GM12878 (cell line): ENCODE measurements at regions not wholly inside any gene's neighbourhood (a gene's known extent, or its start where the extent isn't known, plus 50 kb on each side); places are given as distances from the start of the nearest gene placed in this dataset.

Experiments
- ATAC-seq: fragments of 200-7000 bp; cut with Tn5 transposase; 3 replicates; pipeline ENCODE4 v1.9.1; 2020; ENCODE audit warnings: mild to moderate bottlenecking, moderate library complexity
- BruUV-seq: library from RNA; stranded (reverse); fragments of 400-500 nt; replicated peaks from 2 replicates; lab custom pipeline; 2021; lab: Mats Ljungman, UMichigan
- CTCF ChIA-PET: fragments of 300-600 bp; sonication (Branson Sonifier 250); formaldehyde crosslinking; extraction: SDS; loops from one replicate; lab custom pipeline; 2021; ENCODE audit warnings: inconsistent platforms; lab: Yijun Ruan, JAX
- POLR2A ChIA-PET: fragments of 350-600 bp; formaldehyde crosslinking; extraction: SDS; loops from one replicate; lab custom pipeline; 2021; ENCODE audit warnings: inconsistent platforms; lab: Charles Lee
- RAD21 ChIA-PET: fragments of 300-600 bp; sonication (Branson Sonifier 250); formaldehyde crosslinking; loops from one replicate; lab custom pipeline; 2023; ENCODE audit warnings: antibody characterized with exemption; ENCODE audit not compliant: unreplicated experiment; lab: Charles Lee
- SMC1A ChIA-PET: fragments of 300-600 bp; sonication (Branson Sonifier 250); formaldehyde crosslinking; loops from one replicate; lab custom pipeline; 2023; ENCODE audit not compliant: unreplicated experiment, uncharacterized antibody; lab: Charles Lee
- DNase-seq: peaks from one replicate; pipeline ENCODE4 v3.0.0-alpha.2; 2011; ENCODE audit warnings: low read depth, low spot score
- FAIRE-seq: peaks from 3 replicates; lab custom pipeline; 2011; peaks lifted over from hg19 to GRCh38; lab: Jason Lieb, UNC
- H2AFZ ChIP-seq: 2 replicates; pipeline ENCODE4 v1.6.0; 2011; ENCODE audit warnings: low read depth, low read length, control low read depth; ENCODE audit not compliant: control insufficient read depth
- H3K27ac ChIP-seq: 2 replicates; pipeline ENCODE4 v1.5.1; 2011; ENCODE audit warnings: control low read depth; ENCODE audit not compliant: control insufficient read depth, insufficient read depth
- H3K27me3 ChIP-seq, 2 experiments: replicated peaks in 1 of 2; 2 replicates each; pipeline versions ENCODE4 v1.6.0 to v1.6.1; 2011; ENCODE audit warnings: low read length in 1 of 2; ENCODE audit not compliant: control insufficient read depth in 2 of 2, insufficient read depth in 2 of 2
- H3K36me3 ChIP-seq, 2 experiments: 2 replicates each; pipeline ENCODE4 v1.5.1; 2011; ENCODE audit warnings: low read length in 1 of 2; ENCODE audit not compliant: control insufficient read depth in 2 of 2, insufficient read depth in 2 of 2
- H3K4me1 ChIP-seq: 2 replicates; pipeline ENCODE4 v1.6.1; 2011; ENCODE audit warnings: mild to moderate bottlenecking, low read length, moderate library complexity, mixed read lengths; ENCODE audit not compliant: control insufficient read depth, insufficient read depth
- H3K4me2 ChIP-seq: 2 replicates; pipeline ENCODE4 v1.6.0; 2011; ENCODE audit warnings: control low read depth; ENCODE audit not compliant: control insufficient read depth, insufficient read depth
- H3K4me3 ChIP-seq: fragments of 200-600 bp; sonication (generic); 2 replicates; pipeline ENCODE4 v1.5.1; 2016
- H3K79me2 ChIP-seq: 2 replicates; pipeline ENCODE4 v1.6.0; 2011; ENCODE audit warnings: low read length; ENCODE audit not compliant: control insufficient read depth, insufficient read depth
- H3K9ac ChIP-seq: 2 replicates; pipeline ENCODE4 v1.8.0; 2011; ENCODE audit warnings: low read length, control low read depth, mixed read lengths; ENCODE audit not compliant: control insufficient read depth, insufficient read depth
- H3K9me3 ChIP-seq: replicated peaks from 3 replicates; pipeline ENCODE4 v1.5.1; 2011; ENCODE audit warnings: mild to moderate bottlenecking, low read length; ENCODE audit not compliant: control insufficient read depth, insufficient read depth
- H4K20me1 ChIP-seq: 2 replicates; pipeline ENCODE4 v1.6.0; 2011; ENCODE audit not compliant: control insufficient read depth, insufficient read depth
- ASH2L ChIP-seq: fragments of 300-600, 200-600 bp; sonication (generic); IDR thresholded peaks from 2 replicates; pipeline ENCODE4 v1.6.1; 2017; ENCODE audit warnings: low read depth, mild to moderate bottlenecking, borderline replicate concordance
- BACH1 ChIP-seq: fragments of 450-650 bp; IDR thresholded peaks from 2 replicates; pipeline ENCODE4 v1.6.1; 2017; ENCODE audit warnings: mild to moderate bottlenecking, borderline replicate concordance
- BCL11A ChIP-seq: IDR thresholded peaks from 2 replicates; pipeline ENCODE4 v1.6.1; 2011; ENCODE audit warnings: low read depth, low read length
- BRCA1 ChIP-seq: IDR thresholded peaks from 2 replicates; pipeline ENCODE4 v1.6.1; 2011; ENCODE audit warnings: low read depth, low read length, improper control_type of control experiment
- CREB1 ChIP-seq: IDR thresholded peaks from 2 replicates; pipeline ENCODE4 v1.6.1; 2012; ENCODE audit warnings: low read depth, mild to moderate bottlenecking, inconsistent platforms
- GATAD2B ChIP-seq: fragments of 450-650 bp; conservative IDR thresholded peaks from 2 replicates; pipeline ENCODE4 v1.6.1; 2017; ENCODE audit warnings: low read depth, mild to moderate bottlenecking, moderate library complexity
- MXI1 ChIP-seq: fragments of 150-350 bp; IDR thresholded peaks from 2 replicates; pipeline ENCODE4 v1.6.1; 2011; ENCODE audit warnings: low read depth, mild to moderate bottlenecking, inconsistent platforms, low read length, improper control_type of control experiment
- POU2F2 ChIP-seq: IDR thresholded peaks from 3 replicates; pipeline ENCODE4 v1.6.1; 2011; ENCODE audit warnings: low read depth, mild to moderate bottlenecking, low read length, borderline replicate concordance
- SMC3 ChIP-seq: IDR thresholded peaks from 2 replicates; pipeline ENCODE4 v1.6.1; 2011; ENCODE audit warnings: low read length, improper control_type of control experiment, borderline replicate concordance
- SPI1 ChIP-seq: IDR thresholded peaks from 2 replicates; pipeline ENCODE4 v1.6.1; 2011; ENCODE audit warnings: low read depth, mild to moderate bottlenecking, low read length, moderate library complexity, borderline replicate concordance; ENCODE audit not compliant: insufficient read depth
- WGBS: methylation state at CpG from one replicate; pipeline ENCODE4 v1.1.6; 2016; ENCODE audit warnings: low lambda C conversion rate; ENCODE audit not compliant: insufficient replicate concordance, insufficient coverage; ENCODE audit errors: missing lambda C conversion rate; 5-methylcytosine and 5-hydroxymethylcytosine counted together
- in situ Hi-C: fragments of 300-500 bp; cut with MboI; formaldehyde crosslinking; loops from 9 replicates; pipeline ENCODE4 v1.14.3; 2018; ENCODE audit warnings: mixed read lengths
- intact Hi-C: fragments of 100-400 bp; cut with micrococcal nuclease; formaldehyde crosslinking; loops from one replicate; pipeline ENCODE4 v1.14.2; 2022; ENCODE audit not compliant: unreplicated experiment
- TF ChIP-seq, protein P1 (sequence below): fragments of 450-650 bp; IDR thresholded peaks from 2 replicates; pipeline ENCODE4 v1.6.1; 2017; ENCODE audit warnings: mild to moderate bottlenecking, low read depth, inconsistent platforms; ENCODE audit not compliant: poor library complexity, severe bottlenecking
- TF ChIP-seq, protein P2 (sequence below): IDR thresholded peaks from 2 replicates; pipeline ENCODE4 v1.6.1; 2012; ENCODE audit warnings: low read length, inconsistent platforms
- TF ChIP-seq, protein P3 (sequence below): fragments of 450-650 bp; IDR thresholded peaks from 2 replicates; pipeline ENCODE4 v1.6.1; 2017; ENCODE audit warnings: borderline replicate concordance
- TF ChIP-seq, protein P4 (sequence below): fragments of 450-650 bp; IDR thresholded peaks from 2 replicates; pipeline ENCODE4 v1.6.1; 2017; ENCODE audit warnings: antibody characterized with exemption, mild to moderate bottlenecking, moderate library complexity

DNA sequence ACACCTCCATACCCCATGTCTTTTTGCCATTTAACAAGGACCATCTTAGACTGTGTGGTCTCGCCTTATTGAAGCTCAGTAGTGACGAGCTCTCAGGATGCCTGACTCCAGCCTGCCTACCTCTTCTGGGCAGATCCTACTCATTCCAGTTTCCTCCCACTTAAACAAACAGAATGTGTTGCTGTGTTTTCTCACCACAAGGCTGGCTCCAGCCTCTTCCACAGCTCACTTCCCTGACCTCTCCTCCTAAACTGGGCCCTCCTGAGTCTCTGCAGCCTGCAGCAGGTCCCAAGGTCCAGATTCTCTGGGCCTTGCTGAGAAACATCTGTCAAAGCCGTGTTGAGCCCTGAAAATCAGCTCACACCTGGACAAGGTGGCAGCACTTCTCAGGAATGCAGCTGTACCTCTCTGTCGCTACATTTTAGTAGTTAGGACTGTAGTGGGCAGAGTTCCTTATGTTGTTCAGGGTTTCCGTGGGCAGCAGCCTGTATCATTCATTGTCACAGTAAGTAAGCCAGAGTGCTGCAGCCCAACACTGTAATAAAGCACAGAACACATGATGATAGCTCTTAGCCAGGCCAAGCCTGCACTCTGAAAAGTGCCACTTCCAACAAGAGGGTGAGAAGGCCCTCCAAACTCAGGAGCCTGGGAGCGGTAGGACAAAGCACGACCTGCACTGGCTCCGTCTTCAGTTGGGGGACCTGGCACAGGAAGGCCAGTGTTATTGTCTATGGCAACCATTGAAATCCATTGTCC lies 68.5 kb downstream of the NKX2-1 start:
- no peaks in the 10 kb centered on the region for H3K36me3 ChIP-seq
- H4K20me1 ChIP-seq = no peaks in the 10 kb centered on the region
- ATAC-seq = no peak
- BruUV-seq = no TSS peak
- ChIA-PET POLR2A (no interaction called here), CTCF (interaction anchor here (0.6 to 1.1 kb wide), 2 partner anchors 47 to 75 kb away, joined by 3 to 4 read pairs; no protein-coding TSS in a partner anchor), RAD21 (no interaction called here), SMC1A (interaction anchor here (0.7 kb wide), 1 partner anchor 10 kb away, joined by 3 read pairs; no protein-coding TSS in a partner anchor)
- H3K4me2 ChIP-seq = no peak overlapping the region
- no peaks in the 10 kb centered on the region for H3K27me3 ChIP-seq
- WGBS = 17% methylated on average over 8 of the region's 8 CpGs
- no peak for DNase-seq
- H2AFZ ChIP-seq = no peak overlapping the region
- no peak overlapping the region for H3K4me3 ChIP-seq
- in situ Hi-C loops (no loop called here), intact Hi-C loops (no loop called here)
- FAIRE-seq = no peak
- no peaks in the 10 kb centered on the region for H3K79me2 ChIP-seq
- no peak overlapping the region for H3K9ac ChIP-seq
- H3K9me3 ChIP-seq = no peaks in the 10 kb centered on the region
- H3K27ac ChIP-seq = no peak overlapping the region
- no peaks in the 10 kb centered on the region for H3K4me1 ChIP-seq
- TF ChIP-seq, protein P1, sequence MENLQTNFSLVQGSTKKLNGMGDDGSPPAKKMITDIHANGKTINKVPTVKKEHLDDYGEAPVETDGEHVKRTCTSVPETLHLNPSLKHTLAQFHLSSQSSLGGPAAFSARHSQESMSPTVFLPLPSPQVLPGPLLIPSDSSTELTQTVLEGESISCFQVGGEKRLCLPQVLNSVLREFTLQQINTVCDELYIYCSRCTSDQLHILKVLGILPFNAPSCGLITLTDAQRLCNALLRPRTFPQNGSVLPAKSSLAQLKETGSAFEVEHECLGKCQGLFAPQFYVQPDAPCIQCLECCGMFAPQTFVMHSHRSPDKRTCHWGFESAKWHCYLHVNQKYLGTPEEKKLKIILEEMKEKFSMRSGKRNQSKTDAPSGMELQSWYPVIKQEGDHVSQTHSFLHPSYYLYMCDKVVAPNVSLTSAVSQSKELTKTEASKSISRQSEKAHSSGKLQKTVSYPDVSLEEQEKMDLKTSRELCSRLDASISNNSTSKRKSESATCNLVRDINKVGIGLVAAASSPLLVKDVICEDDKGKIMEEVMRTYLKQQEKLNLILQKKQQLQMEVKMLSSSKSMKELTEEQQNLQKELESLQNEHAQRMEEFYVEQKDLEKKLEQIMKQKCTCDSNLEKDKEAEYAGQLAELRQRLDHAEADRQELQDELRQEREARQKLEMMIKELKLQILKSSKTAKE = no peak
- TF ChIP-seq ASH2L (no peak), POU2F2 (no peak), CREB1 (no peak), BRCA1 (no peak), SMC3 (no peak), GATAD2B (no peak), BCL11A (no peak), SPI1 (no peak), MXI1 (no peak), BACH1 (no peak)
- TF ChIP-seq, protein P2, sequence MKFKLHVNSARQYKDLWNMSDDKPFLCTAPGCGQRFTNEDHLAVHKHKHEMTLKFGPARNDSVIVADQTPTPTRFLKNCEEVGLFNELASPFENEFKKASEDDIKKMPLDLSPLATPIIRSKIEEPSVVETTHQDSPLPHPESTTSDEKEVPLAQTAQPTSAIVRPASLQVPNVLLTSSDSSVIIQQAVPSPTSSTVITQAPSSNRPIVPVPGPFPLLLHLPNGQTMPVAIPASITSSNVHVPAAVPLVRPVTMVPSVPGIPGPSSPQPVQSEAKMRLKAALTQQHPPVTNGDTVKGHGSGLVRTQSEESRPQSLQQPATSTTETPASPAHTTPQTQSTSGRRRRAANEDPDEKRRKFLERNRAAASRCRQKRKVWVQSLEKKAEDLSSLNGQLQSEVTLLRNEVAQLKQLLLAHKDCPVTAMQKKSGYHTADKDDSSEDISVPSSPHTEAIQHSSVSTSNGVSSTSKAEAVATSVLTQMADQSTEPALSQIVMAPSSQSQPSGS = no peak
- TF ChIP-seq, protein P3, sequence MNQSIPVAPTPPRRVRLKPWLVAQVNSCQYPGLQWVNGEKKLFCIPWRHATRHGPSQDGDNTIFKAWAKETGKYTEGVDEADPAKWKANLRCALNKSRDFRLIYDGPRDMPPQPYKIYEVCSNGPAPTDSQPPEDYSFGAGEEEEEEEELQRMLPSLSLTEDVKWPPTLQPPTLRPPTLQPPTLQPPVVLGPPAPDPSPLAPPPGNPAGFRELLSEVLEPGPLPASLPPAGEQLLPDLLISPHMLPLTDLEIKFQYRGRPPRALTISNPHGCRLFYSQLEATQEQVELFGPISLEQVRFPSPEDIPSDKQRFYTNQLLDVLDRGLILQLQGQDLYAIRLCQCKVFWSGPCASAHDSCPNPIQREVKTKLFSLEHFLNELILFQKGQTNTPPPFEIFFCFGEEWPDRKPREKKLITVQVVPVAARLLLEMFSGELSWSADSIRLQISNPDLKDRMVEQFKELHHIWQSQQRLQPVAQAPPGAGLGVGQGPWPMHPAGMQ = no peak
- TF ChIP-seq, protein P4, sequence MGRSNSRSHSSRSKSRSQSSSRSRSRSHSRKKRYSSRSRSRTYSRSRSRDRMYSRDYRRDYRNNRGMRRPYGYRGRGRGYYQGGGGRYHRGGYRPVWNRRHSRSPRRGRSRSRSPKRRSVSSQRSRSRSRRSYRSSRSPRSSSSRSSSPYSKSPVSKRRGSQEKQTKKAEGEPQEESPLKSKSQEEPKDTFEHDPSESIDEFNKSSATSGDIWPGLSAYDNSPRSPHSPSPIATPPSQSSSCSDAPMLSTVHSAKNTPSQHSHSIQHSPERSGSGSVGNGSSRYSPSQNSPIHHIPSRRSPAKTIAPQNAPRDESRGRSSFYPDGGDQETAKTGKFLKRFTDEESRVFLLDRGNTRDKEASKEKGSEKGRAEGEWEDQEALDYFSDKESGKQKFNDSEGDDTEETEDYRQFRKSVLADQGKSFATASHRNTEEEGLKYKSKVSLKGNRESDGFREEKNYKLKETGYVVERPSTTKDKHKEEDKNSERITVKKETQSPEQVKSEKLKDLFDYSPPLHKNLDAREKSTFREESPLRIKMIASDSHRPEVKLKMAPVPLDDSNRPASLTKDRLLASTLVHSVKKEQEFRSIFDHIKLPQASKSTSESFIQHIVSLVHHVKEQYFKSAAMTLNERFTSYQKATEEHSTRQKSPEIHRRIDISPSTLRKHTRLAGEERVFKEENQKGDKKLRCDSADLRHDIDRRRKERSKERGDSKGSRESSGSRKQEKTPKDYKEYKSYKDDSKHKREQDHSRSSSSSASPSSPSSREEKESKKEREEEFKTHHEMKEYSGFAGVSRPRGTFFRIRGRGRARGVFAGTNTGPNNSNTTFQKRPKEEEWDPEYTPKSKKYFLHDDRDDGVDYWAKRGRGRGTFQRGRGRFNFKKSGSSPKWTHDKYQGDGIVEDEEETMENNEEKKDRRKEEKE = no peak
